ENCODE measurements at regions not wholly inside any gene's neighbourhood (a gene's known extent, or its start where the extent isn't known, plus 50 kb on each side); places are given as distances from the start of the nearest gene placed in this dataset.

DNA sequence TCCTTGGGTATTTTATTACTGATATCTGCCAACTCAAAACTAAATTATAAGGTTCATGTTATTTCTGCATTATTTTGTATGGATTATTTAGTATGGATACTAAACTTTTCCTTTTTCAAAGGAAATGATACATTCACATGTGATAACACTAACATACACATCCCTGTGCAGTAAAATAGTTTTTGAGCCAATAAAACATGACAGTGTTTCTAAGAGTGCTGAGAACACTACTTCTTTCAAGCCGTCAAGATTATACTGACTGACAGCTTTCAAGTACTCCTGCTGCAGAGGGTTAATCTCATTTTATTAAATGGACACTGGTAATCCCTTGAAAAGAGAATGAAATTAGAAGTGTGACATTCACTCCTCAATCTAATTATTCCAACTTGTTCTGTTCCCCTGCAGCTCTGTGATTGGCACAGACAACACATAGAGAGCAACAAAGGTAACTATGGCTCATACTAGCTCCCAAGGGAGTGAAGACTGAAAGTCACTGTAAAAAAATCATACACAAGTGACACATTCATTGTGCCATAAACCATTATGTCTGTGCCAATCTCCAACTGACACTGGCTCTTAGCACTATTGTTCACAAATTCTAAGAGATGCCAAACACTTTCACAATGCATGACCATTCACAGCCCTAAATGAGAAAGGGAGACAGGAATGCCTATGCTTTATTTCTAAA, 468.6 kb downstream of the SHQ1 start:
- H3K4me3 ChIP-seq (ENCODE audit: low read depth, low read length), result no peak overlapping the region
- TF ChIP-seq, protein P1, sequence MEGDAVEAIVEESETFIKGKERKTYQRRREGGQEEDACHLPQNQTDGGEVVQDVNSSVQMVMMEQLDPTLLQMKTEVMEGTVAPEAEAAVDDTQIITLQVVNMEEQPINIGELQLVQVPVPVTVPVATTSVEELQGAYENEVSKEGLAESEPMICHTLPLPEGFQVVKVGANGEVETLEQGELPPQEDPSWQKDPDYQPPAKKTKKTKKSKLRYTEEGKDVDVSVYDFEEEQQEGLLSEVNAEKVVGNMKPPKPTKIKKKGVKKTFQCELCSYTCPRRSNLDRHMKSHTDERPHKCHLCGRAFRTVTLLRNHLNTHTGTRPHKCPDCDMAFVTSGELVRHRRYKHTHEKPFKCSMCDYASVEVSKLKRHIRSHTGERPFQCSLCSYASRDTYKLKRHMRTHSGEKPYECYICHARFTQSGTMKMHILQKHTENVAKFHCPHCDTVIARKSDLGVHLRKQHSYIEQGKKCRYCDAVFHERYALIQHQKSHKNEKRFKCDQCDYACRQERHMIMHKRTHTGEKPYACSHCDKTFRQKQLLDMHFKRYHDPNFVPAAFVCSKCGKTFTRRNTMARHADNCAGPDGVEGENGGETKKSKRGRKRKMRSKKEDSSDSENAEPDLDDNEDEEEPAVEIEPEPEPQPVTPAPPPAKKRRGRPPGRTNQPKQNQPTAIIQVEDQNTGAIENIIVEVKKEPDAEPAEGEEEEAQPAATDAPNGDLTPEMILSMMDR (conservative IDR thresholded peaks at IDR 0.05; ENCODE audit: low read depth, low read length), result no peak
- DNase-seq (ENCODE audit: low read depth), result no peak

- no peak overlapping the region for H3K4me3 ChIP-seq (ENCODE audit: low read depth, low read length)
- TF ChIP-seq, protein P1 (conservative IDR thresholded peaks at IDR 0.05; ENCODE audit: low read depth, low read length), result no peak
- no peak for DNase-seq (ENCODE audit: low read depth)
Observed at GRCh38 chr3:72378287-72378686, 470.0 kb downstream of the SHQ1 start.

DNA sequence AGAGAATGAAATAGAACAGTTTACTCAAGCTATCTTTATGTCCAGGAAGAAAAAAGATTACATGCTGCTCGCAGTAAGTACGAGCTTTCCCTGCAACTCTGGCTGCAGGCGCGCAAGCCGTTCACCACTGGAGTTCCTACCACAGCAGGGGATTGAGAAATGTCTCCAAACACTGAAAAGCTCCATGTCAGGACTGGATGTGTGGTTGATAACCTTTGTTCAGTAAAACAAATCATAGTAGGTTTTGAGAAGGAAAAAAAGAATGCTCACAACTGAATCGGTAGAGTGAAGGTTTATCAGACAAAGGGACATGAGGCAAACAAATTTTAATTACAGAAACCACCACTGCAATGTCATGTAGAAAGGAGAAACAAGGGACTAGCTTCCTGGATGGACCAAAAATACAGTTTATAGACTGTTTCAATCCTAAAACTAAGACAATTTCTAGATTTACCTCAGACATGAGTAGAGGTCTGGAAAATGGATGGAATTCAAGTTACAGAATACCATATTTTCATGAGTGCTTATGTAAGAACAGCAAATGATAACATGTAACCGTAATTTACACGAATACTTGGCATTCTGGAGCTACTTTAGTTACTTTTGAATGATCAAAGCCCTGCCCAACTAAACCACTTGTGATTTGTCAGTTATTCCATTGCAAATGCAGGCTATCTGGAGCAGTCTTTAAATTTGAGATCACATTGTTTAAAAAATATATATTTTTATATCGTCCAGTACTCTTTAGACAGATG, 471.1 kb downstream of the SHQ1 start:
- no peak overlapping the region for H3K4me3 ChIP-seq (ENCODE audit: low read depth, low read length)
- TF ChIP-seq, protein P1 (conservative IDR thresholded peaks at IDR 0.05; ENCODE audit: low read depth, low read length), result no peak
- no peak for DNase-seq (ENCODE audit: low read depth)

GRCh38 chr3:72375237-72376076, 472.8 kb downstream of the SHQ1 start:
- TF ChIP-seq, protein P1 (conservative IDR thresholded peaks at IDR 0.05; ENCODE audit: low read depth, low read length), result no peak
- H3K4me3 ChIP-seq (ENCODE audit: low read depth, low read length), result no peak overlapping the region
- DNase-seq (ENCODE audit: low read depth), result no peak

DNA sequence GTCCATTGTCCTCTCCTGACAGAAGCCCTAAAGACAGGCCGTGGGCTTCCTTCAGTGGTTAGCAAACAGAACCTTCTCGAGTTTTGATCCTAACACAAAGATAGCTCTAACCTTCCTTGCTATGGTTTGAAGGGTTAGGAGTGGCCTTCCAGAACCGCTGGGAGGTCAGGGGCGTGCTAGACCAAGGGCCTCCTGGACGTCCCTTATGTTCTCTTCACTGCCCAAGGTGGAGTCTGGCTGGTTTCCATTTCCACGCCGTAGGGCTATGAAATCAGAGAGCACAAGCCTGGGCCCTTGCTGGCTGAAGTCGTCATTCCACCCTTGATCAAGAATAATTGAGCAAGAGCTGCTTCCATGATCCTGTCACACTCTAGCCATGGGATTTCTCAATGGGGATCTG, 475.1 kb downstream of the SHQ1 start:
- no peak overlapping the region for H3K4me3 ChIP-seq (ENCODE audit: low read depth, low read length)
- no peak for DNase-seq (ENCODE audit: low read depth)
- TF ChIP-seq, protein P1 (conservative IDR thresholded peaks at IDR 0.05; ENCODE audit: low read depth, low read length), result no peak

DNA sequence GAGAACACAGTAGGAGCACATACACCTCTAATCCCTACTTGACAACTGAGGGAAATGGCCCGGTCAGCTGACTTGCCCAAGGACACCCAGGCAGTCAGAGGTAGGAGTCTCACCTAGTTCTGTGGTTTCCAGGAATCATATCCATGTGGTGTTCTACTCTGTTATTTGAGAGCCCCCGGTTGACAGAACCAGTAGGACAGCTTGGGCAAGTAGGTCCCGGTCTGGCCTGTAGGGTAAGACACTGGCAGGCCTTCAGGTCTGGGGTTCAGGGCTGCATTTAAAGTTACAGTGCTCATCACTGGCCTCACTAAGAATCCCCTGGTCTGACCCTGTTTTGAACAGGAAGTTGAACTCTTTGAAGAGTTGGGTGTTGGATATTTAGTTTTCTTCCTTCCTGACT, 476.1 kb downstream of the SHQ1 start:
- DNase-seq (ENCODE audit: low read depth), result no peak
- H3K4me3 ChIP-seq (ENCODE audit: low read depth, low read length), result no peak overlapping the region
- TF ChIP-seq, protein P1 (conservative IDR thresholded peaks at IDR 0.05; ENCODE audit: low read depth, low read length), result no peak
